ENCODE measurements at regions not wholly inside any gene's neighbourhood (a gene's known extent, or its start where the extent isn't known, plus 50 kb on each side); places are given as distances from the start of the nearest gene placed in this dataset.
"Not testable (repeated sequence)": the region's sequence is repeated elsewhere in the genome, so short reads cannot be mapped to it uniquely, and the experiment has no call there.

- Histone ChIP-seq H3K27me3 (ENCODE audit: control insufficient read depth, insufficient read depth, low read length) (no peaks in the 10 kb centered on the region), H3K4me3 (ENCODE audit: low read length in 3 of 3) (no peak overlapping the region), H3K9ac (ENCODE audit: low read length in 3 of 3) (no peak overlapping the region), H3K9me3 (ENCODE audit: control insufficient read depth in 2 of 3, insufficient read depth in 1 of 3, low read length in 3 of 3) (no peaks in the 10 kb centered on the region), H3K27ac (ENCODE audit: low read depth in 2 of 2, low read length in 2 of 2) (no peak overlapping the region), H3K4me1 (ENCODE audit: control insufficient read depth in 2 of 3, insufficient read depth in 2 of 3, low read depth in 1 of 3, low read length in 3 of 3) (no peaks in the 10 kb centered on the region), H3K36me3 (ENCODE audit: control insufficient read depth in 2 of 3, insufficient read depth in 3 of 3, low read length in 3 of 3) (no peaks in the 10 kb centered on the region)
- TF ChIP-seq CTCF (IDR thresholded peaks at IDR 0.05; ENCODE audit: borderline replicate concordance, extremely low read depth, insufficient read depth) = no peak
- intact Hi-C loops (cut with DNase I) = no loop called here
- FAIRE-seq (no peak), DNase-seq (no peak)
These were observed 114.3 kb downstream of the FAM50B start for GRCh38 chr6:3963426-3963825.

- no peak for TF ChIP-seq CTCF (IDR thresholded peaks at IDR 0.05; ENCODE audit: borderline replicate concordance, extremely low read depth, insufficient read depth)
- Histone ChIP-seq H3K27me3 (ENCODE audit: control insufficient read depth, insufficient read depth, low read length) (no peaks in the 10 kb centered on the region), H3K36me3 (ENCODE audit: control insufficient read depth in 2 of 3, insufficient read depth in 3 of 3, low read length in 3 of 3) (no peaks in the 10 kb centered on the region), H3K4me1 (ENCODE audit: control insufficient read depth in 2 of 3, insufficient read depth in 2 of 3, low read depth in 1 of 3, low read length in 3 of 3) (no peaks in the 10 kb centered on the region), H3K27ac (ENCODE audit: low read depth in 2 of 2, low read length in 2 of 2) (no peak overlapping the region), H3K4me3 (ENCODE audit: low read length in 3 of 3) (no peak overlapping the region), H3K9ac (ENCODE audit: low read length in 3 of 3) (no peak overlapping the region), H3K9me3 (ENCODE audit: control insufficient read depth in 2 of 3, insufficient read depth in 1 of 3, low read length in 3 of 3) (no peaks in the 10 kb centered on the region)
- intact Hi-C loops (cut with DNase I) = no loop called here
- no peak for DNase-seq
- FAIRE-seq = no peak
These were observed 113.7 kb downstream of the FAM217A start for GRCh38 chr6:3965071-3965718.

- no peak for TF ChIP-seq CTCF (IDR thresholded peaks at IDR 0.05; ENCODE audit: borderline replicate concordance, extremely low read depth, insufficient read depth)
- intact Hi-C loops (cut with DNase I) = no loop called here
These were observed 112.5 kb downstream of the FAM217A start for GRCh38 chr6:3966426-3966825.

GRCh38 chr6:3970097-3970496 is 108.8 kb downstream of the FAM217A start:
- no peak for TF ChIP-seq CTCF (IDR thresholded peaks at IDR 0.05; ENCODE audit: borderline replicate concordance, extremely low read depth, insufficient read depth)
- Histone ChIP-seq H3K27ac (ENCODE audit: low read depth in 2 of 2, low read length in 2 of 2) (no peak overlapping the region), H3K36me3 (ENCODE audit: control insufficient read depth in 2 of 3, insufficient read depth in 3 of 3, low read length in 3 of 3) (no peaks in the 10 kb centered on the region), H3K9me3 (ENCODE audit: control insufficient read depth in 2 of 3, insufficient read depth in 1 of 3, low read length in 3 of 3) (no peaks in the 10 kb centered on the region), H3K27me3 (ENCODE audit: control insufficient read depth, insufficient read depth, low read length) (no peaks in the 10 kb centered on the region), H3K4me1 (ENCODE audit: control insufficient read depth in 2 of 3, insufficient read depth in 2 of 3, low read depth in 1 of 3, low read length in 3 of 3) (no peaks in the 10 kb centered on the region), H3K4me3 (ENCODE audit: low read length in 3 of 3) (no peak overlapping the region), H3K9ac (ENCODE audit: low read length in 3 of 3) (no peak overlapping the region)
- DNase-seq (no peak), FAIRE-seq (no peak)
- intact Hi-C loops (cut with DNase I) = no loop called here

More at GRCh38 chr6:3966426-3966825, 112.5 kb downstream of the FAM217A start:
- Histone ChIP-seq H3K36me3 (ENCODE audit: control insufficient read depth in 2 of 3, insufficient read depth in 3 of 3, low read length in 3 of 3) (no peaks in the 10 kb centered on the region), H3K27ac (ENCODE audit: low read depth in 2 of 2, low read length in 2 of 2) (no peak overlapping the region), H3K9ac (ENCODE audit: low read length in 3 of 3) (no peak overlapping the region), H3K4me1 (ENCODE audit: control insufficient read depth in 2 of 3, insufficient read depth in 2 of 3, low read depth in 1 of 3, low read length in 3 of 3) (no peaks in the 10 kb centered on the region), H3K4me3 (ENCODE audit: low read length in 3 of 3) (no peak overlapping the region), H3K27me3 (ENCODE audit: control insufficient read depth, insufficient read depth, low read length) (no peaks in the 10 kb centered on the region), H3K9me3 (ENCODE audit: control insufficient read depth in 2 of 3, insufficient read depth in 1 of 3, low read length in 3 of 3) (no peaks in the 10 kb centered on the region)
- FAIRE-seq (no peak), DNase-seq (no peak)

- H3K27me3 ChIP-seq (ENCODE audit: control insufficient read depth, insufficient read depth, low read length); H3K9ac ChIP-seq (ENCODE audit: low read length in 3 of 3); intact Hi-C loops (cut with DNase I); H3K36me3 ChIP-seq (ENCODE audit: control insufficient read depth in 2 of 3, insufficient read depth in 3 of 3, low read length in 3 of 3); FAIRE-seq; H3K4me1 ChIP-seq (ENCODE audit: control insufficient read depth in 2 of 3, insufficient read depth in 2 of 3, low read depth in 1 of 3, low read length in 3 of 3); H3K9me3 ChIP-seq (ENCODE audit: control insufficient read depth in 2 of 3, insufficient read depth in 1 of 3, low read length in 3 of 3); H3K27ac ChIP-seq (ENCODE audit: low read depth in 2 of 2, low read length in 2 of 2); H3K4me3 ChIP-seq (ENCODE audit: low read length in 3 of 3); DNase-seq: not testable (repeated sequence)
These were observed 105.8 kb downstream of the FAM217A start for GRCh38 chr6:3973152-3973551.

Measured in kidney (tissue), 13 donors.